ENCODE measurements at regions not wholly inside any gene's neighbourhood (a gene's known extent, or its start where the extent isn't known, plus 50 kb on each side); places are given as distances from the start of the nearest gene placed in this dataset.
"Not testable (repeated sequence)": the region's sequence is repeated elsewhere in the genome, so short reads cannot be mapped to it uniquely, and the experiment has no call there.

- no peak for DNase-seq (ENCODE audit: low read depth in 2 of 2)
Measured at GRCh38 chr12:75646329-75647210, 135.2 kb upstream of the KRR1 start.

GRCh38 chr12:75644472-75645072 lies 133.2 kb upstream of the KRR1 start:
- DNase-seq (ENCODE audit: low read depth in 2 of 2), result no peak

GRCh38 chr12:75643119-75643518 lies 131.7 kb upstream of the KRR1 start:
- not testable (repeated sequence) for DNase-seq (ENCODE audit: low read depth in 2 of 2)

GRCh38 chr12:75642226-75642625 lies 130.8 kb upstream of the KRR1 start:
- no peak for DNase-seq (ENCODE audit: low read depth in 2 of 2)

- DNase-seq (ENCODE audit: low read depth in 2 of 2), result peak; percentile 7 to 19
Measured at GRCh38 chr12:75641031-75641780, 129.8 kb upstream of the KRR1 start.

GRCh38 chr12:75638792-75639191 lies 127.4 kb upstream of the KRR1 start:
- no peak for DNase-seq (ENCODE audit: low read depth in 2 of 2)

GRCh38 chr12:75636607-75637006 lies 125.2 kb upstream of the KRR1 start:
- DNase-seq (ENCODE audit: low read depth in 2 of 2), result no peak

GRCh38 chr12:75635606-75636444 lies 124.4 kb upstream of the KRR1 start:
- DNase-seq (ENCODE audit: low read depth in 2 of 2), result peak in 1 of 2 donors; percentile 0

GRCh38 chr12:75634244-75635222 lies 123.1 kb upstream of the KRR1 start:
- no peak for DNase-seq (ENCODE audit: low read depth in 2 of 2)

- DNase-seq (ENCODE audit: low read depth in 2 of 2), result no peak
Measured at GRCh38 chr12:75633789-75634188, 122.4 kb upstream of the KRR1 start.

- DNase-seq (ENCODE audit: low read depth in 2 of 2), result no peak
Measured at GRCh38 chr12:75632442-75632841, 121.0 kb upstream of the KRR1 start.

- DNase-seq (ENCODE audit: low read depth in 2 of 2), result no peak
Measured at GRCh38 chr12:75631831-75632230, 120.4 kb upstream of the KRR1 start.

GRCh38 chr12:75630091-75630490 lies 118.7 kb upstream of the KRR1 start:
- DNase-seq (ENCODE audit: low read depth in 2 of 2), result no peak

GRCh38 chr12:75628916-75629315 lies 117.5 kb upstream of the KRR1 start:
- no peak for DNase-seq (ENCODE audit: low read depth in 2 of 2)

GRCh38 chr12:75628511-75628910 lies 117.1 kb upstream of the KRR1 start:
- DNase-seq (ENCODE audit: low read depth in 2 of 2), result no peak

- no peak for DNase-seq (ENCODE audit: low read depth in 2 of 2)
Measured at GRCh38 chr12:75623631-75624154, 112.3 kb upstream of the KRR1 start.

- no peak for DNase-seq (ENCODE audit: low read depth in 2 of 2)
Measured at GRCh38 chr12:75622492-75622891, 111.1 kb upstream of the KRR1 start.

GRCh38 chr12:75614396-75614795 lies 103.0 kb upstream of the KRR1 start:
- DNase-seq (ENCODE audit: low read depth in 2 of 2), result not testable (repeated sequence)

GRCh38 chr12:75613981-75614380 lies 102.6 kb upstream of the KRR1 start:
- no peak for DNase-seq (ENCODE audit: low read depth in 2 of 2)

GRCh38 chr12:75611041-75611440 lies 99.6 kb upstream of the KRR1 start:
- DNase-seq (ENCODE audit: low read depth in 2 of 2), result no peak
